ENCODE measurements at regions not wholly inside any gene's neighbourhood (a gene's known extent, or its start where the extent isn't known, plus 50 kb on each side); places are given as distances from the start of the nearest gene placed in this dataset.

DNA sequence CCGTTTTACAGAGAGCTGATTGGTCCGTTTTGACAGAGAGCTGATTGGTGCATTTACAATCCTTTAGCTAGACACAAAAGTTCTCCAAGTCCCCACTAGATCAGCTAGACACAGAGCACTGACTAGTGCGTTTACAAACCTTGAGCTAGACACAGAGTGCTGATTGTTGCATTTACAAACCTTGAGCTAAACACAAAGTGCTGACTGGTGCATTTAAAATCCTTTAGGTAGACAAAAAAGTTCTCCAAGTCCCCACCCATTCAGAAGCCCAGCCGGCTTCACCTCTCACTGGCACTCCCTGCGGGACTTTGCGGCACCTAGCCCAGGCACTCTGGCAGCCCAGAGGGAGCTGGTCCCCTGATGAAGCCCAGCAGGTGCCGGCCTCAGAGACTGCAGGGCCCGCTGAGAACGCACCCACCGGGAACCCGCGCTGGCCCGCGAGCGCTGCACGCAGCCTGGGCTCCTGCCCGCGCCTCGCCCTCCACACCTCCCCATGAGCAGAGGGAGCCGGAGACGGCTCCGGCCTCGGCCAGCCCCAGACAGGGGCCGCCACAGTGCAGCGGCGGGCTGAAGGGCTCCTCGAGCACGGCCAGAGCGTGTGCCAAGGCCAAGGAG lies 508.1 kb upstream of the CHAC2 start:
- no peak for DNase-seq

DNA sequence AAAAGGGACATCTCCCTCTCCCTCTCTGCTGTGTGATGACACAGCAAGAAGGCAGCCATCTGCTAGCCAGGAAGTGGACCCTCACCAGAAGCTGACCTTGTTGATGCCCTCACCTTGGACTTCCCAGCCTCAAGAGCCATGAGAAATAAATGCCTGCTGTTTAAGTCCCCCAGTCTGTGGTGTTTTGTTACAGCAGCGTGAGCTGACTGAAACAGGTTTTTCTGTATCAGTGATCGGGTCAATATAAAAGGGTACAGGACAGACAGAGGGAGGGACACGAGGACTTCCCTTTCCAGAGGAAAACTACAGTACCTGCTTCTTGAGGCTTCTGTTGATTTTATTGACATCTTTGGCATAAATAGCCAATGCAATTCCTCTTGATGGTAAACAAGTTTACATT lies 510.3 kb upstream of the CHAC2 start:
- DNase-seq: no peak

DNA sequence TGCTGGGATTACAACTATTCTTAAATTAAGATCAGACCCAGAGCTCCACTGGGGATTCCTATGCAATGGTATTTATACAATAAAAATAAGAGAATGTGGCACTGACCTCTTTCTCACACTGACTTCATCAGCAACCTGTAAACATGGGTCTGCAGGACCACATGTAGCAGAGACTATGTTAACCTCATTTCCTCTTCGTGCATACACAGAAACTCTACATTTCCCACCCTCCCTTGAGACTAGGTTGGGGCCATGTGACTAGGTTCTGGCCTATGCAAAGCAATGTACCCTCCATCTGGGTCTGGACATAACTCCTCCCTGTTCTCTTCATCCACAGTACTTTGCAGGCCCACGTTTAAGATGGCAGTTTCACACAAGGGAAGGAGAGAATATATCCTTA lies 514.4 kb upstream of the CHAC2 start:
- DNase-seq: no peak

DNA sequence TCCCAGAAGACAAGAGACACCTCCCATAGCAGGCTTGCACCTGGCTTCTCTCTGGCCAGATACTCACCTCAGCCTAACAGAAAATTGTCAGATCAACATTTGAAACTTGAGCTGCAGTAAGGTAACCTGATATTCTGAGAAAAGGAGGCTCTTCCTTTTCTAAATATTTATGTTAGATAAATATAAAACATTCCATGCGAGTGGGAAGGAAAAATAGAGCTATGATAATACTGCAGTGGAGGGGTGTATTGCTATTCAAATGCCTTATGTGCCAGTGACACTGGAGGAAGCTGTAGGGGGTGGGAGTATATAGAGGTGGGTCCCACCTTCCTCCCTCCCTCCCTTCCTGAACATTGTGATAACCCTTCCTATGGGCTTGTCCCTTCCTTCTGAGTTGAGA lies 515.5 kb upstream of the CHAC2 start:
- no peak for DNase-seq

DNA sequence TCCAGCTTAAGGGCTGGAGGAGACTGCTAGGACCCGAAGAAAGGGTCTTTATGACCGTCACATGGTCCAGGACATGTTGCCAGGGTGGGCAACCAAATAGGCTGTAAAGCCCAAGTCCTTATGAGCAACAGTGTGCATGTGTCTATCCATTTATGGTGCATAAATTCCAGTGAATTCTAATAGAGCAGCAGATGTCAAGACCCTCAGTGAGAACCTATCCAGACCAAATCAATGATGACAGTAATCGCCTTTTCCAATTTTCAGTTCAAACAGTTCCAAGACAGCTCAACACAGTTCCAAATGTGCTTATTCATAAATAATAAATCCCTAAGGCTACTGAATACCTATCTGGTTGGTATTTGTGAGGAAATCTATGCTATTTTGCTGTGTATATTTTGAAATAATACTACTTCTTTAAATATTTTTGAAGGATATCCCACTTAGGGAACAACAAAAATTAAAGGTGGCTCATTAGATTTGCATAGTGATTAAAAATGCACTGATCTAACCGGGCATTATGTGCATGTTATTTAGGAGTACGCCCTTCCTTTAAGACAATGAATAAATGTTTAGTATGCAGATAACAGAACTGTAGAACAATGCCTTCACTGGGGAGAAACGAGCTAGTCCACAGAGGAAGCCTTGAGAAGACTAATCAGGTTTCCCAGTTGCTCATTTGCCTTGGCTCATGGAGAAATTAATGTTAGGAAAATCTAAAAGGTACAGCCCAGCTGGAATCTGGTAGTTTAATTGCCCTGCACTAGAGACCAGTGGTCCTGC lies 519.5 kb upstream of the CHAC2 start:
- no peak for DNase-seq

DNA sequence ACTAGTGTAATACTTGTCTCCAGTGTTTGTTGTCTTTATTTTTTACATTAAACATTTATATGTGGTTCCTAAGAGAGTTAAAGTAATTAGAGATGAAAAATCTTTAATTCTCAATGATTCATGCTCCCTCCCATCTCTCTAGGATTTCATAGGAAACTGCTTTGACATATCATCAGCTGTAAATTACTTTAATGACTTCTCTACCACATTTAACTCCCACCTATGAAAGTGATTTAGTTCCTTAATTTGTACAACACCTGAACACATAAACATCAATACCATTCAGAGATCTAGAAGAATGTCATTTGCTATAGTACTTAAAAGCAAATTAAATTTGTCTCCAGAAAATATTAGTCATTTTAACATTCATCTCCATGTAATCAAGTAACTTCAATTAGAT lies 524.2 kb upstream of the CHAC2 start:
- no peak for DNase-seq

DNA sequence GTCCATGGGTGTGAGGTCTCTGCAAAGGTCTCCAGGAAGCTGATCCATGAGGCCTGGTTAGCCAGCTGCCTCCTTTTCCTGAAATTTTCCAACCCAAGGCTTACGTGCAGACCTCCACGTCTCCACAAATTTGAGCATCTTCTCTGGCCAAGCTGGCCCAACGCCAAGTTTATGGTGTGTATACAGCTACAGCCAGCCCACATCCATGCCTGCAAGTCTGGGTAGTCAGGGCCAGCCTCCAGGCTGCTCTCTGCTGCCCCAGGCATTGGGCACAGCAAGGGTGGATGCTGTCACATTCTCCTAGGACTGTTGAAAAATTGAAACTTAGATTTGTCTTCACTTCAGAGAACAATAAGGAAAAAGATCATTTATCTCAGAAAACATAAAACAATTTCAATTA lies 525.5 kb upstream of the CHAC2 start:
- no peak for DNase-seq

DNA sequence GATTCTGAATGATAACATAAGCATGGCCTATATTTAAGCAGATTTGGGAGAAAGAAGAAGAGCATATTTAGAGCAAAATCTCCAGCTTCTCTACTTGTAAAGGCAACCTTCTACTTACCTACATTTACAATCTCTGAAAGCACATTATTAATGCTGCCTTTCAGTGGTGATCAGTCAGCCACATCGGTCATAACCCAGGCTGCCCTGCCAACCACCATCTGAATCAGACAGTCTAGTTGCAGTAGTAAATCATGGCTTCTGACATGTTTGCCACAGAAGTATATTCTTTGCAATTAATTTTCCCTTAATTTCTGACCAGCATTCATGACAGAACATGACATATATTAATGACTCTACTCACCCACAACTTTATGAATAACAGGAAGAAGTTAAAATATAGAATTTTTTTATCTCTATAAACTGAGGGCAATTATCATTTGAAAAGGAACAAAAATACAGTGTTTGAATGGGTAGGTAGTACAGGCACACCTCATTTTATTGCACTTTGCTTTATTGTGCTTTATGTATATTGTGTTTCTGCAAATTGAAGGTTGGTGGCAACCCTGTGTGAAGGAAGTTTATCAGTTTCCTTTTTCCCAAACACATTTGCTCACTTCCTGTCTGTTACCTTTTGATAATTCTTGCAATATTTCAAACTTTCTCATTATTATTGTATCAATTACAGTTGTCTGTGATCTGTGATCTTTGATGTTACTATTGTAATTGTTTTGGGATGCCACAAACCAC lies 531.6 kb upstream of the CHAC2 start:
- no peak for DNase-seq

DNA sequence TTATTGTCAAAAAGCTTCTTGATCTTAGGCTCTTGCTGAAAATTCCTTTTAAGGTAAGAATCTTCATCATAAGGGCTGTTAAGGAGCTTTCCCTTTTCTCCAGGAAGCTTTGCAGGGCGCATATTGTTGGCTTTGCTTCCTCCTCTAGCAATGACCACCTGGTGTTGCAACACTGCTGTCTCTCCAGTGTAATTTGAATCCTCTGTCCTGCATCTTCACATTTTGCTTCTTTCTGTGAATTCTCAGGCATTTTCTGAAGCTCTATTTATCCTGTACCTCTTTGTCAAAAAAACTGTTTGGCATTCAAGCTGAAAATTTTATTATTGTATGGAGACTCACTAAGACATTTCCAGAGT lies 533.1 kb upstream of the CHAC2 start:
- no peak for DNase-seq

DNA sequence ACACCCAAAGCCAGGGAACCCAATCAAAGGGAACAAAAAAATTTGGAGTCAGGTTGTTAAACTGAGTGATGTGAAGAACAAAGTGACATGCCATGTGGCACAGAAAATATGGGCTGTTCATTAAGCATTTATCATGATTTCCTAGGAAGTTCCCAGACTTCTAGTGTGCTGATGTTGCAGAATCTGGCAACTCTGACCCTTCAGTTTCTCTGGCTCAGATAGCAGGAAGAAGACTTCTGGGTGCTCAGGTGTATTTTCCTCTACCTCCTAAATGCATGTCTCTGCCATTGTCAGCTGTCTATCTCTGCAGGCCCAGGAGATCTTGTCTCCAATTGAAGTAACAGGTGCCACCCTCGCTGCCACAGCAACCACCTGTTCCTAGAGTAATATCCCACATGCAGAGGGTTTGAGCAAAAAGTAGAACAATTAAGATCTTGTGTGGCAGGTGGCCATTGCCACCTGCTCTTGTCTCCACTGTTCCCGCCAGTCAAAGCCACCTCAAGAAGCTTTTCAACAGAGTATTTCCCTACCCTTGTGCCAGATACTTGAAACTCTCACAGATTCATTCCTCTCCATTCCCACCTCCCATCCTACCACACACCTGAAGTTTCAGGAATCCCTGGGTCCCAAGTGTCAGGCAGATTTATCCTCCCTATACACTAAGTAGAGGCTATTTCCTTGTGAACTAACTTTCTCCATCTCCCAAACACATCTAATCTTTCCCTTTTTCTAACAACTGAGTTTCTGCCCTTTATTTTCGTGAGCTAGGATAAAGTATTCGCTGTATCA lies 533.7 kb upstream of the CHAC2 start:
- DNase-seq: no peak

DNA sequence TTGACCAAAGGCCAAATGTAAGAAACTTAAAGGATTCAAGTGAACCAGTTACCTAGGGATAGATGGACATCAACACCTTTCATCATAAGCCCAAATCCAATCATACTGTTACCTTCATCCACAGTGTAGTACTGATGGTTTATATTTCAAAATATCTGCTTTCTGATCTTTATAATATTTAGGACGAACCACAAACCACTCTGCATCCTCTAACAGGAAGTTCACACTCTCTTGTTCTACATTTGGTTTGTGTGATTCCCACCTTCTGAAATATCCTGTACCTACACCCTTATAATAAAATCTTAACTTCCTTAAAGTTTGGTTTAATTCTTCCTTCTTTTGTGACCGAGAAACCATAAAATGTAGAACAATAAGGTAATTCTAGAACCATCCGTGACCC lies 535.7 kb upstream of the CHAC2 start:
- DNase-seq: no peak

DNA sequence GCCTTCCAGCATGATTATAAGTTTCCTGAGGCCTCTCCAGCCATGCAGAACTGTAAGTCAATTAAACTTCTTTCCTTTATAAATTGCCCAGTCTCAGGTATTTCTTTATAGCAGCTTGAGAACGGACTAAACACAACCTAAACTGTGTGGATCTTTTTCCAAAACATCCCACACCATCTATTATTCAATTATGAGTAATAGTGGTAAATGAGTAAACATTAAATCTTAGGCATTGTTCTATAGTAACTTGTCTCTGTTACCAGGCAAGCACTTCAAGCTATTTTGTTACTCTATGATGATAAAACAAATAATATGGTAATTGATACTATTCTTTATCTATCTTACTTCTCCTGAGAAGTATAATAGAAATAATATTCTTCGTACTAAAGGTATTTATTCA lies 536.9 kb upstream of the CHAC2 start:
- no peak for DNase-seq

DNA sequence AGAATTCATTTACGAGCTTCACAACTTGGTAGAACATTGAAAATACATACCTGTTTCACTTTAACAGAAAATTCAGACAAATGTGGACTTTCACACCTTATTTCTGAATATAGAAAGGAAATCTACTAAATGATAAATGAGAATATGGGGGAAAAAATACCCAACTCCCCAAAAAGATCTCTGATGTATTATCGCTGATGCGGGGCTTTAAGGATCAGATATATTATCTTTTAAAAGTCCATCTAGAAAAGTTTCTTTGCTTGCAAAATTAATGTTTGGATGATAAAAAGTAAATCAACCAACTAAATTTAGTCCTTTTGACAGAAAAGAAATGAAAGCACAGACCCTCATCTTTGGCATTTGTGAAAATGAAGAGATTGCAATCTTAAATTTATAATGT lies 540.1 kb upstream of the CHAC2 start:
- DNase-seq: no peak

DNA sequence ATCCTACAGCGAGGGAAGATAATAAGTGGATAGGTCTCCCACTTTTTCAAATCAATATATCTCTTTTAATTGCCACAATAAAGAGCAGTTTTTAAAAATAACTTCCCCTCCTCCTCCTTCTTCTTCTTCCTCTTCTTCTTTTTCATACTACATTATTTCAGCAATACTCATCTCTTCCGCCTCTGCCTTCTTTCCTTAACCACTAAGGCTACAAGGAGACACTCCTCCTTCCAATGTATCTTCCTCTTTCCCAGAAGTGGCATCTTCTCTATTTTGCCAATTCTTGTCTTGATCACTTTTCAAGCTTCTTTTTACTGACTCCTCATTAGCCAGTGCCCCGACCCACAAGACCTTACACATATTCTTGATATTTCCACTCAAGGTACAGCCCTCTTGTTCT lies 546.6 kb upstream of the CHAC2 start:
- DNase-seq: no peak

DNA sequence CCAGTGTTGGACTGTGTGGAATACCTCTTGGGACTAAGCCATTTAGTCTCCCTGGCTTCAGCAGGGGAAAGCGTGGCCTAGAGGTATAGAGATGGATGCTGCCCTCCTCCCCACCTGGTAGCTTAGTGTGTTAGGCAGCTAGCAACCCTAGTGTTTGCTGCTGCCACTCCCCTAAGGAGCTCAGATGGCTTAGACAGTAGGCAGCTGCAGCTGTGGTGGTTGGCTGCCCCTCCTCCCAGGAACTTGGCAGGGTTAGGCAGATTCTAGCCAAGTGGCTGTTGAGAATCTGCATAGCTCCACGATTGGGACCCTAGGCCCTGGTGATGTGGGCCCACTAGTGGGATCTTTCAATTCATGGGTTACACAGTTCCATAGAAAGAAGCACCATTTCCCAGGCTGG lies 550.4 kb upstream of the CHAC2 start:
- no peak for DNase-seq

DNA sequence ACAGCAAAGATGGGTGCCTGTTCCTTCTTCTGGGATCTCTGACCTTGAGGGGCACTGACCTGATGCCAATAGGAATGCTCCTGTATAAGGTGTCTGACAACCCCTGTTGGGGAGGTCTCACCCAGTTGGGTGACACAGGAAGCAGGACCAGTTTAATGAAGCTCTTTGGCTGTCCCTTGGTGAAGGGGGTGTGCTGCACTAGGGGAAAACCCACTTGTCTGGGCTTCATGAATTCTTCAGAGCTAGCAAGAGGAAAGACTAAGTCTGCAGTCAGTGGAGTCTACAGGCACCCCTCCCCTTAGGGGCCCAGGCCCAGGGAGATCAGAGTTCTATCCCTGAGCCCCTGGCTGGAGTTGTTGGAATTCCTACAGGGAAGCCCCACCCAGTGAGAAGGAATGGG lies 550.8 kb upstream of the CHAC2 start:
- no peak for DNase-seq

DNA sequence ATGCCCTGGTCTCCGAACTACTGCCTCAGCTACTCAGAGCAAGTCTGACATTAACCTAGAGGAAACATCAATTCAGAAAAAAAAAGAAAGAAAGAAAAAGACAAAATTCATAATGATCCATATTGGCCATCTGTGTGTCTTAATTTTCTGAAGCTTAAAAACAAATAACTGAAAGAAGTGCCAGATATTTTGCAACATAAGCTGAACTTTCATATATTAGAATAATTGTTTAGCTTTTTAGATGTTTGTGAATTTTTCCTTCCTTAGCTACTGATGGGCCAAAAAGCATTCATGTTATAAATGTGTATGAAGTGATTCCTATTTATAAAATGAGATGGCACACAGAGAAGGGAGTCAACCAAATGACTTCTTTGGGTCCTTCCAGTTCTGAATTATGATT lies 555.0 kb upstream of the CHAC2 start:
- no peak for DNase-seq

DNA sequence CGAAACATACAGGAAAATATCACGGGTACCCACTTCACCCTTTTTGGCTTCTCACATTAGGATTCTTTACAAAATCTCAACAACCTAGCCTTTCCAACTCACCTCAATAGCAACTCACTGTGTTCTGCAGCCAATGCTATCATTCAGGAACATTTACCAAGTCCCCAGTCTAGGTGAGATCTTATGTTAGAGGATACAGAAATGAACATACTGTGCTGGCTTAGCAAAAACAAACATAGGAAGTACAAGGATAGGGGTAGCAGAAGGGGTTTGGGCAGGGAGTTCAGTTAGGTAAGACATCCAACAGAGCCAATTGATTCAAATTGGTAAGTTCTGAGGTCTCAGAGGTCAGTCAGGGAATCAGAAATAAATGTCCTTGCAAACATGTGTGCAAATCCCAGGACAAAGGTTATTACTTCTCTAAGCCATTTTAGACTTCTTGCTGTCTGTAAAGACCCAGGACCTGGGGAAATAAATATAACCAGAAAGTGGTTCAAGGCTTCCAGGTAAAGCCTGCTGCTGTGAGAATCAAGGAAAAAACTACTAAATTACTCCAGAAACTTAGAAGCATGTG lies 556.3 kb upstream of the CHAC2 start:
- no peak for DNase-seq

DNA sequence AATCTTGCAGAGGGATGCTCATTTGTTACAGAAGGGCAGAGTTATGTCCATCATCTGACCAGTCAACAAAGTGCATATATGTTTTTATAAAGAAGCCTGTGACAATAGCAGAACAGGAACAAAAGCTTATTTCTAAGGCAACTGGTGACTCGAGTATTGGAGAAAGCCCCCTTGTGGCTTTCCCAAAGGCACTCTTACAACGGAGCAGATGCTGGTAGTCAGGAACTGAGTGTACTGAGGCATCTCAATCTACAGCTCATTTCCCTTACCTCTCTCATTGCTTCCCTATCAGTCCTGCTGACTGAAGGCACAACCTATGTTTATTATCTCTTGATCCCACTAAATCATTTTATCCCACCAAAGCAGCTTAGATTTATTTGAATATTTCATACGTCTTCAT lies 557.1 kb upstream of the CHAC2 start:
- DNase-seq: no peak

DNA sequence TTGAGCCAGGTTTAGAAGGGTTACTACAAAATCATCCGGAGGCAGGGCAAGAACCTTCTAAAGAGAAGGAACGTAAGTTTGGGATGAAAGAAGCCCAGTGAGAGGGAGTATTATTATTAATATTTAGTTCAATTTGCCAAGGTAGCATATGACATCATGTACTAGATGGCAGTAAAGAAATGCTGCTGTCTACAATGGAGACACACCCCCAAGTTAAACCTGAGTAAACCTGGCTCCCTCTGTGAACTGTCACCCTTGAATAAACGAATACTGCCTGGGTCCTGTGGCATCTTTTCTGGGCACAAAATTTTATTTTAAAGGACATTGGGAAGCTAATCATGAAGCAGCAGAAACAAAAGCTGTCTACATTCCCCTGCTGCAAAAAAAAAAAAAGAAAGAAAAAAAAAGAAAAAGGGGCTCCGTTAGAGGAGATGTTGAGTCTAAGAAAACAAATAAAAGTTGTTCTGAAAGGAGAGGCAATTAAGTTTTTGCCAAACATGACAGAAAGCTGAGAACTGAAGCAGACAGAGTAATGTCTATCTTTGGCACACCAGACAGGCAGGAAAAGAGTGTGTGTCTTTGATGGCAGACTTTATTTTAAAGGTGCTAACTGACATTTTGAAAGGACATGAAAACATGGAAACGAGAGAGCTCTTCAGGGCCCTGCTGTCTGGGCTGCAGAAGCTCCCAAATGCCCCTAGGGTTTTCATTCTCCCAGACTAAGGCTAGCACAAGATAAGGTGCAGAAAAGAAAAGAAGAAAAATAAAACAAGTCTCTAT lies 557.7 kb upstream of the CHAC2 start:
- no peak for DNase-seq

DNA sequence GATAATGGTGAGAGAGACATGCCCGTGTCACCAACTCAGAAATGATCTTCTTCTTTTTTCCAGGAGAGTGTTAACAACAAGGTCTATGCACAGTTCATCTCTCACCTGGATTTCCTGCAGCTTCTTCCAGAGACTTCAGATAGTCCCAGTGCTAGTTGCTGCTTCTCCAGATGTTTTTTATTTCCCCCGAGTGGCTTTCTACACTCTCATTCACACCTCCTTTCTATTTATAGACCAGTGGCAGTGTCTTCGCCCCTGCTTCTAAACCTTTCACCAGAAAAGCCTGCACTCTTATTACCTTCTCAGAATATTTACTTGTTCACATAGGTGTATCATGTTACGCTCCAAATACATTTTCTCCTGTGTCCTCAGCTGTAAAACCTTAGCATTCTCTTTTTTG lies 558.8 kb upstream of the CHAC2 start:
- no peak for DNase-seq

All from muscle of arm (tissue), 1 donor.